HepG2 (cell line): ENCODE measurements at regions not wholly inside any gene's neighbourhood (a gene's known extent, or its start where the extent isn't known, plus 50 kb on each side); places are given as distances from the start of the nearest gene placed in this dataset.

ENCODE experiments used
- ATAC-seq: fragments of 200-7000 bp; cut with Tn5 transposase; 3 replicates; pipeline ENCODE4 v1.9.1; 2020; ENCODE audit warnings: mild to moderate bottlenecking, moderate library complexity
- BruUV-seq: library from RNA; stranded (reverse); fragments of 400-500 nt; replicated peaks from 2 replicates; lab custom pipeline; 2021; lab: Mats Ljungman, UMichigan
- CTCF ChIA-PET: fragments of 300-600 bp; formaldehyde crosslinking; extraction: SDS; loops from one replicate; lab custom pipeline; 2021; ENCODE audit warnings: low total read pairs, inconsistent platforms, low intra/inter-chr PET ratio; lab: Yijun Ruan, JAX
- POLR2A ChIA-PET: fragments of 350-600 bp; sonication (Branson Sonifier 250); formaldehyde crosslinking; loops from one replicate; lab custom pipeline; 2020; ENCODE audit warnings: antibody characterized with exemption, inconsistent platforms; lab: Yijun Ruan, JAX
- DNase-seq: peaks from one replicate; pipeline ENCODE4 v3.0.0-alpha.2; 2015; ENCODE audit warnings: low spot score
- FAIRE-seq: peaks from 3 replicates; lab custom pipeline; 2011; peaks lifted over from hg19 to GRCh38; lab: Jason Lieb, UNC
- H2AFZ ChIP-seq: one replicate; pipeline ENCODE4 v1.6.1; 2011; ENCODE audit warnings: low read length, inconsistent platforms
- H3K27ac ChIP-seq: fragments of 300-600 bp; 3 replicates; pipeline ENCODE4 v1.8.0; 2011; ENCODE audit warnings: mixed run types, mild to moderate bottlenecking, mixed read lengths, low read length, inconsistent platforms; ENCODE audit not compliant: insufficient read depth; ENCODE audit errors: extremely low read length
- H3K27me3 ChIP-seq, 2 experiments: fragments of 200-600 bp in 1 of 2; 2 replicates in 1 of 2; 3 replicates in 1 of 2; pipeline versions ENCODE4 v1.6.0 to v1.8.0; 2011; ENCODE audit warnings: low read length in 2 of 2, mild to moderate bottlenecking in 2 of 2, moderate library complexity in 2 of 2, inconsistent platforms in 1 of 2; ENCODE audit not compliant: insufficient read depth in 2 of 2, control insufficient read depth in 1 of 2
- H3K36me3 ChIP-seq, 2 experiments: fragments of 200-600 bp in 1 of 2; replicated peaks in 1 of 2; 2 replicates in 1 of 2; 3 replicates in 1 of 2; pipeline versions ENCODE4 v1.5.1 to v1.8.0; 2011; ENCODE audit warnings: low read length in 2 of 2, inconsistent platforms in 1 of 2; ENCODE audit not compliant: insufficient read depth in 2 of 2, control insufficient read depth in 1 of 2
- H3K4me1 ChIP-seq: 2 replicates; pipeline ENCODE4 v1.5.1; 2012; ENCODE audit warnings: low read length, inconsistent platforms; ENCODE audit not compliant: insufficient read depth
- H3K4me2 ChIP-seq: 2 replicates; pipeline ENCODE4 v1.6.0; 2011; ENCODE audit warnings: low read depth, low read length, inconsistent platforms
- H3K4me3 ChIP-seq, 3 experiments: fragments of 200-600 bp in 1 of 3; sonication (generic), shearing (Covaris generic) in 1 of 3; replicated peaks in 1 of 3; 2 replicates each; pipeline ENCODE4 v1.5.1; 2011 to 2016; ENCODE audit warnings: low read length in 3 of 3, inconsistent platforms in 2 of 3, low read depth in 2 of 3, mild to moderate bottlenecking in 2 of 3, control low read depth in 1 of 3, mixed read lengths in 1 of 3; ENCODE audit not compliant: insufficient read depth in 1 of 3
- H3K79me2 ChIP-seq: one replicate; pipeline ENCODE4 v1.6.1; 2011; ENCODE audit warnings: low read length, inconsistent platforms; ENCODE audit not compliant: insufficient read depth
- H3K9ac ChIP-seq: 2 replicates; pipeline ENCODE4 v1.6.0; 2011; ENCODE audit warnings: mild to moderate bottlenecking, low read depth, low read length, inconsistent platforms; ENCODE audit not compliant: insufficient read depth
- H3K9me3 ChIP-seq: 2 replicates; pipeline ENCODE4 v1.5.1; 2012; ENCODE audit warnings: mild to moderate bottlenecking, low read length
- H4K20me1 ChIP-seq: 2 replicates; pipeline ENCODE4 v1.6.0; 2011; ENCODE audit warnings: inconsistent platforms, mild to moderate bottlenecking, low read length, moderate library complexity; ENCODE audit not compliant: insufficient read depth
- BHLHE40 ChIP-seq: IDR thresholded peaks from 2 replicates; pipeline ENCODE4 v1.6.1; 2011; ENCODE audit warnings: low read length, improper control_type of control experiment
- FOXA1 ChIP-seq, 2 experiments: fragments of 450-650 bp in 1 of 2; sonication (generic) in 1 of 2; formaldehyde crosslinking in 1 of 2; IDR thresholded peaks; 2 replicates each; pipeline versions ENCODE4 v1.4.0 to v1.6.1; 2016 to 2020; ENCODE audit warnings: missing genetic modification reagents in 1 of 2
- MTA1 ChIP-seq: sonication (generic); formaldehyde crosslinking; IDR thresholded peaks from 2 replicates; pipeline ENCODE4 v1.4.0; 2020; ENCODE audit warnings: missing genetic modification reagents, mild to moderate bottlenecking, borderline replicate concordance
- MYC ChIP-seq: sonication (generic); formaldehyde crosslinking; IDR thresholded peaks from 2 replicates; pipeline ENCODE4 v1.9.0; 2021; ENCODE audit warnings: missing genetic modification reagents, borderline replicate concordance
- REXO4 ChIP-seq: sonication (generic); formaldehyde crosslinking; IDR thresholded peaks from 2 replicates; pipeline ENCODE4 v1.8.0; 2022; ENCODE audit warnings: missing genetic modification reagents, mild to moderate bottlenecking, borderline replicate concordance
- SYNCRIP ChIP-seq: fragments of 200-400 bp; formaldehyde crosslinking; IDR thresholded peaks from 2 replicates; pipeline ENCODE4 v1.6.1; 2018; ENCODE audit warnings: mild to moderate bottlenecking, low read depth, low read length; ENCODE audit not compliant: insufficient read depth
- WIZ ChIP-seq: sonication (generic); formaldehyde crosslinking; IDR thresholded peaks from 2 replicates; pipeline ENCODE4 v1.5.1; 2020; ENCODE audit warnings: mild to moderate bottlenecking, missing genetic modification reagents
- ZNF772 ChIP-seq: sonication (generic); formaldehyde crosslinking; IDR thresholded peaks from 2 replicates; pipeline ENCODE4 v1.5.0; 2020; ENCODE audit warnings: mild to moderate bottlenecking, missing genetic modification reagents
- WGBS: methylation state at CpG from one replicate; pipeline ENCODE4 v1.1.6; 2017; ENCODE audit warnings: low lambda C conversion rate; 5-methylcytosine and 5-hydroxymethylcytosine counted together
- in situ Hi-C: cut with HindIII; loops from 2 replicates; pipeline ENCODE4 v1.10.0; 2017; ENCODE audit warnings: low pct_unique_long_range_greater_than_20kb; ENCODE audit not compliant: extremely low pct_ligation_motif_present
- intact Hi-C: fragments of 100-400 bp; cut with micrococcal nuclease; formaldehyde crosslinking; loops from one replicate; pipeline ENCODE4 v1.10.0; 2022; ENCODE audit not compliant: unreplicated experiment
- TF ChIP-seq, protein P1 (sequence below), 2 experiments: IDR thresholded peaks; 2 replicates each; pipeline ENCODE4 v1.6.1; 2011 to 2012; ENCODE audit warnings: low read length in 2 of 2, borderline replicate concordance in 1 of 2, low read depth in 1 of 2, mild to moderate bottlenecking in 1 of 2, moderate library complexity in 1 of 2
- TF ChIP-seq, protein P2 (sequence below): sonication (generic); formaldehyde crosslinking; IDR thresholded peaks from 2 replicates; pipeline ENCODE4 v1.4.0; 2020; ENCODE audit warnings: mild to moderate bottlenecking, missing genetic modification reagents
- TF ChIP-seq, protein P3 (sequence below): sonication (generic); formaldehyde crosslinking; IDR thresholded peaks from 2 replicates; pipeline ENCODE4 v1.4.0; 2020; ENCODE audit warnings: missing genetic modification reagents, borderline replicate concordance

DNA sequence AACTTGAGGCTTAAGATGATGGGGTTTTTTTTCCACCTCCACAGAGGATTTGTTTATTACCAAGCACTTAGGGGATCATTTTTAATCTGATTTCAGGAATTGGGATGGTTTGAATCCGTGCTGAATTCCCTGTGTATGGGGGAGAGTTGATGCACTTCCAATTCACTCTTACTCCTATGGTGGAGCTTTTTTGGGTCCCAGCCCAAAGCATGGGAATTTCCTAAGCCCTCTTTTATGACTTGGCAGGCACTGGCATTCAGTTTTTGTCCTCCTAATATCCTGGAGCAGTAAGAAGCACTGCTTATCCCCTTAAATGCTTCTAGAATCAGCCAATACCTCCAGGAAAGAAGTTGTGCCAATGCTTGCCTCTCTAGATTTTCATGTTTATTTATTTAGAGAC lies 78.7 kb downstream of the HYCC1 start (continued):
- TF ChIP-seq, protein P1, sequence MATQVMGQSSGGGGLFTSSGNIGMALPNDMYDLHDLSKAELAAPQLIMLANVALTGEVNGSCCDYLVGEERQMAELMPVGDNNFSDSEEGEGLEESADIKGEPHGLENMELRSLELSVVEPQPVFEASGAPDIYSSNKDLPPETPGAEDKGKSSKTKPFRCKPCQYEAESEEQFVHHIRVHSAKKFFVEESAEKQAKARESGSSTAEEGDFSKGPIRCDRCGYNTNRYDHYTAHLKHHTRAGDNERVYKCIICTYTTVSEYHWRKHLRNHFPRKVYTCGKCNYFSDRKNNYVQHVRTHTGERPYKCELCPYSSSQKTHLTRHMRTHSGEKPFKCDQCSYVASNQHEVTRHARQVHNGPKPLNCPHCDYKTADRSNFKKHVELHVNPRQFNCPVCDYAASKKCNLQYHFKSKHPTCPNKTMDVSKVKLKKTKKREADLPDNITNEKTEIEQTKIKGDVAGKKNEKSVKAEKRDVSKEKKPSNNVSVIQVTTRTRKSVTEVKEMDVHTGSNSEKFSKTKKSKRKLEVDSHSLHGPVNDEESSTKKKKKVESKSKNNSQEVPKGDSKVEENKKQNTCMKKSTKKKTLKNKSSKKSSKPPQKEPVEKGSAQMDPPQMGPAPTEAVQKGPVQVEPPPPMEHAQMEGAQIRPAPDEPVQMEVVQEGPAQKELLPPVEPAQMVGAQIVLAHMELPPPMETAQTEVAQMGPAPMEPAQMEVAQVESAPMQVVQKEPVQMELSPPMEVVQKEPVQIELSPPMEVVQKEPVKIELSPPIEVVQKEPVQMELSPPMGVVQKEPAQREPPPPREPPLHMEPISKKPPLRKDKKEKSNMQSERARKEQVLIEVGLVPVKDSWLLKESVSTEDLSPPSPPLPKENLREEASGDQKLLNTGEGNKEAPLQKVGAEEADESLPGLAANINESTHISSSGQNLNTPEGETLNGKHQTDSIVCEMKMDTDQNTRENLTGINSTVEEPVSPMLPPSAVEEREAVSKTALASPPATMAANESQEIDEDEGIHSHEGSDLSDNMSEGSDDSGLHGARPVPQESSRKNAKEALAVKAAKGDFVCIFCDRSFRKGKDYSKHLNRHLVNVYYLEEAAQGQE (IDR thresholded peaks at IDR 0.05; ENCODE audit: borderline replicate concordance in 1 of 2, low read depth in 1 of 2, low read length in 2 of 2), result no peak
- TF ChIP-seq, protein P2, sequence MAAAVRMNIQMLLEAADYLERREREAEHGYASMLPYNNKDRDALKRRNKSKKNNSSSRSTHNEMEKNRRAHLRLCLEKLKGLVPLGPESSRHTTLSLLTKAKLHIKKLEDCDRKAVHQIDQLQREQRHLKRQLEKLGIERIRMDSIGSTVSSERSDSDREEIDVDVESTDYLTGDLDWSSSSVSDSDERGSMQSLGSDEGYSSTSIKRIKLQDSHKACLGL (CRISPR knock-in tag), result no peak

DNA sequence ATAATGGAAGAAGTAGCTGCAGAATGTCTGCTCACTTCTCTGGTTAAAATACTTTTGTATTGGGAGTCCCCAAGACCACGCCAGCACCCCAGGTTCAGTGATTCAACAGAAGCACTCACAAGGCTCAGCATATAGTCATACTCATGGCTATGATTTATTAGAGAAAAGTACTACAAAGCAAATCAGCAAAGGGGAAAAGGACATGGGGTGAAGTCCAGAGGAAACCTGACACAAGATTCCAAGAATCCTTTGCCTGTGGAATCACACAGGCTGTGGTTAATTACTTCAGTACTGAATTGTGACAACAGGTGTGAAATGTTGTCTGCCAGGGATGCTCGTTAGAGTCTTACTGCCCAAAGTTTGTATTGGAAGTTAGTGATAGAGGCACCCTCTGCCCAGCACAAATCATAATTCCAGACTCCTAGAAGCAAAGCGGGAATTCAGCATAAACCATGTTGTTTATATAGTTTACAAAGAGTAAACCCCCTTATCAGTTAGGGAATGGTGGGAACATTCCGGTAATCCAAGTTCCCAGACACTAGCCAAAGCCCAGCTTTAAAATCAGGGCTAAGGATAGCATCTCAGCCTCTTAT lies 79.4 kb downstream of the HYCC1 start:
- Histone ChIP-seq H3K9me3 (no peaks in the 10 kb centered on the region), H4K20me1 (no peaks in the 10 kb centered on the region), H3K36me3 (no peaks in the 10 kb centered on the region), H3K79me2 (no peaks in the 10 kb centered on the region), H3K27ac (no peak overlapping the region), H3K27me3 (no peaks in the 10 kb centered on the region), H3K4me2 (no peak overlapping the region), H3K9ac (no peak overlapping the region), H3K4me3 (no peak overlapping the region), H2AFZ (no peak overlapping the region), H3K4me1 (no peaks in the 10 kb centered on the region)
- in situ Hi-C loops, result no loop called here
- TF ChIP-seq, protein P3, sequence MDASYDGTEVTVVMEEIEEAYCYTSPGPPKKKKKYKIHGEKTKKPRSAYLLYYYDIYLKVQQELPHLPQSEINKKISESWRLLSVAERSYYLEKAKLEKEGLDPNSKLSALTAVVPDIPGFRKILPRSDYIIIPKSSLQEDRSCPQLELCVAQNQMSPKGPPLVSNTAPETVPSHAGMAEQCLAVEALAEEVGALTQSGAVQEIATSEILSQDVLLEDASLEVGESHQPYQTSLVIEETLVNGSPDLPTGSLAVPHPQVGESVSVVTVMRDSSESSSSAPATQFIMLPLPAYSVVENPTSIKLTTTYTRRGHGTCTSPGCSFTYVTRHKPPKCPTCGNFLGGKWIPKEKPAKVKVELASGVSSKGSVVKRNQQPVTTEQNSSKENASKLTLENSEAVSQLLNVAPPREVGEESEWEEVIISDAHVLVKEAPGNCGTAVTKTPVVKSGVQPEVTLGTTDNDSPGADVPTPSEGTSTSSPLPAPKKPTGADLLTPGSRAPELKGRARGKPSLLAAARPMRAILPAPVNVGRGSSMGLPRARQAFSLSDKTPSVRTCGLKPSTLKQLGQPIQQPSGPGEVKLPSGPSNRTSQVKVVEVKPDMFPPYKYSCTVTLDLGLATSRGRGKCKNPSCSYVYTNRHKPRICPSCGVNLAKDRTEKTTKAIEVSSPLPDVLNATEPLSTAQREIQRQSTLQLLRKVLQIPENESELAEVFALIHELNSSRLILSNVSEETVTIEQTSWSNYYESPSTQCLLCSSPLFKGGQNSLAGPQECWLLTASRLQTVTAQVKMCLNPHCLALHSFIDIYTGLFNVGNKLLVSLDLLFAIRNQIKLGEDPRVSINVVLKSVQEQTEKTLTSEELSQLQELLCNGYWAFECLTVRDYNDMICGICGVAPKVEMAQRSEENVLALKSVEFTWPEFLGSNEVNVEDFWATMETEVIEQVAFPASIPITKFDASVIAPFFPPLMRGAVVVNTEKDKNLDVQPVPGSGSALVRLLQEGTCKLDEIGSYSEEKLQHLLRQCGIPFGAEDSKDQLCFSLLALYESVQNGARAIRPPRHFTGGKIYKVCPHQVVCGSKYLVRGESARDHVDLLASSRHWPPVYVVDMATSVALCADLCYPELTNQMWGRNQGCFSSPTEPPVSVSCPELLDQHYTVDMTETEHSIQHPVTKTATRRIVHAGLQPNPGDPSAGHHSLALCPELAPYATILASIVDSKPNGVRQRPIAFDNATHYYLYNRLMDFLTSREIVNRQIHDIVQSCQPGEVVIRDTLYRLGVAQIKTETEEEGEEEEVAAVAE (CRISPR knock-in tag), result no peak
- no peak for TF ChIP-seq MTA1 (CRISPR knock-in tag)
- no peak for TF ChIP-seq BHLHE40
- no peak for TF ChIP-seq FOXA1 (IDR thresholded peaks at IDR 0.05)
- no peak for TF ChIP-seq FOXA1 (CRISPR knock-in tag; IDR thresholded peaks at IDR 0.05)
- TF ChIP-seq WIZ, result no peak
- no peak for TF ChIP-seq ZNF772 (CRISPR knock-in tag)
- TF ChIP-seq SYNCRIP, result no peak
- TF ChIP-seq MYC, result no peak
- TF ChIP-seq REXO4 (CRISPR knock-in tag), result no peak
- POLR2A ChIA-PET, result no interaction called here
- no TSS peak for BruUV-seq
- 32% methylated on average over 4 of the region's 4 CpGs for WGBS
- ATAC-seq (no peak; the same call in 2 of the 3 replicates), DNase-seq (no peak), FAIRE-seq (no peak)
- intact Hi-C loops, result no loop called here
- CTCF ChIA-PET, result no interaction called here
